K562 (cell line): ENCODE measurements at regions not wholly inside any gene's neighbourhood (a gene's known extent, or its start where the extent isn't known, plus 50 kb on each side); places are given as distances from the start of the nearest gene placed in this dataset.

Source experiments
- NFXL1 ChIP-seq: fragments of 450-650 bp; formaldehyde crosslinking; IDR thresholded peaks from 2 replicates; pipeline ENCODE4 v1.4.0; 2021; ENCODE audit warnings: mild to moderate bottlenecking
- NR2C1 ChIP-seq, 2 experiments: fragments of 450-650 bp; IDR thresholded peaks; 2 replicates each; pipeline ENCODE4 v1.6.1; 2017; ENCODE audit warnings: mild to moderate bottlenecking in 2 of 2, antibody characterized with exemption in 1 of 2, inconsistent platforms in 1 of 2, missing compliant biosample characterization in 1 of 2, missing genetic modification characterization in 1 of 2
- SIN3B ChIP-seq: fragments of 450-650 bp; IDR thresholded peaks from 2 replicates; pipeline ENCODE4 v1.6.1; 2017; ENCODE audit warnings: low read depth, mild to moderate bottlenecking, moderate library complexity
- SMC3 ChIP-seq: conservative IDR thresholded peaks from 2 replicates; pipeline ENCODE4 v1.6.1; 2011; ENCODE audit warnings: low read depth, low read length, improper control_type of control experiment; ENCODE audit not compliant: insufficient read depth
- TOE1 ChIP-seq, 2 experiments: fragments of 450-650 bp in 1 of 2; sonication (generic) in 1 of 2; formaldehyde crosslinking in 1 of 2; IDR thresholded peaks; 2 replicates each; pipeline versions ENCODE4 v1.7.1 to v1.8.0; 2016 to 2022; ENCODE audit warnings: borderline replicate concordance in 2 of 2, mild to moderate bottlenecking in 2 of 2, antibody characterized with exemption in 1 of 2, inconsistent platforms in 1 of 2, low read depth in 1 of 2, missing genetic modification reagents in 1 of 2, moderate library complexity in 1 of 2
- YY1 ChIP-seq, 3 experiments: IDR thresholded peaks; 2 replicates each; pipeline ENCODE4 v1.6.1; 2011; ENCODE audit warnings: low read length in 2 of 3, mild to moderate bottlenecking in 2 of 3, moderate library complexity in 2 of 3, borderline replicate concordance in 1 of 3, control low read depth in 1 of 3, low read depth in 1 of 3; ENCODE audit not compliant: insufficient read depth in 3 of 3, insufficient replicate concordance in 2 of 3, control insufficient read depth in 1 of 3, insufficient read length in 1 of 3; ENCODE audit errors: extremely low read depth in 1 of 3
- TF ChIP-seq, protein P1 (sequence below): sonication (generic); formaldehyde crosslinking; IDR thresholded peaks from 2 replicates; pipeline ENCODE4 v1.8.1; 2023; ENCODE audit warnings: missing genetic modification reagents, mild to moderate bottlenecking, borderline replicate concordance

DNA sequence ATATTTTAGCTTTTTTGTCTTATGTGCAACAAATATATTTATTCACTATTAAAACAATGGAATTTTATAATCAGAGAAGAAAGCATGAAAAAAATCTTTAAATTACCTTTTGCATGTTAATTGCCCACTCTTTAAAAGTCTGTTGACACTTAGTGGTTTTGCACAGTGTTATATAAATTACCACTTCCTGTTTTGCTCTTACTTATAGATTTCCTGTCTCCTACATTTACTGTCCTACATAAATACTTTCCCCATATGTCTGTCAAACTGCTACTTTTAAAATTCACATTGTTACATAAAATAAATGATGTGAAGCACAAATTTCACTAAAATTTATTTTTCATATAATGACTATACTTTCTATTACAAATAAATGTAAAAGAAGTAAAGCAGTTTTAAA is 161.1 kb upstream of the NDST4 start (continued):
- TF ChIP-seq, protein P1, sequence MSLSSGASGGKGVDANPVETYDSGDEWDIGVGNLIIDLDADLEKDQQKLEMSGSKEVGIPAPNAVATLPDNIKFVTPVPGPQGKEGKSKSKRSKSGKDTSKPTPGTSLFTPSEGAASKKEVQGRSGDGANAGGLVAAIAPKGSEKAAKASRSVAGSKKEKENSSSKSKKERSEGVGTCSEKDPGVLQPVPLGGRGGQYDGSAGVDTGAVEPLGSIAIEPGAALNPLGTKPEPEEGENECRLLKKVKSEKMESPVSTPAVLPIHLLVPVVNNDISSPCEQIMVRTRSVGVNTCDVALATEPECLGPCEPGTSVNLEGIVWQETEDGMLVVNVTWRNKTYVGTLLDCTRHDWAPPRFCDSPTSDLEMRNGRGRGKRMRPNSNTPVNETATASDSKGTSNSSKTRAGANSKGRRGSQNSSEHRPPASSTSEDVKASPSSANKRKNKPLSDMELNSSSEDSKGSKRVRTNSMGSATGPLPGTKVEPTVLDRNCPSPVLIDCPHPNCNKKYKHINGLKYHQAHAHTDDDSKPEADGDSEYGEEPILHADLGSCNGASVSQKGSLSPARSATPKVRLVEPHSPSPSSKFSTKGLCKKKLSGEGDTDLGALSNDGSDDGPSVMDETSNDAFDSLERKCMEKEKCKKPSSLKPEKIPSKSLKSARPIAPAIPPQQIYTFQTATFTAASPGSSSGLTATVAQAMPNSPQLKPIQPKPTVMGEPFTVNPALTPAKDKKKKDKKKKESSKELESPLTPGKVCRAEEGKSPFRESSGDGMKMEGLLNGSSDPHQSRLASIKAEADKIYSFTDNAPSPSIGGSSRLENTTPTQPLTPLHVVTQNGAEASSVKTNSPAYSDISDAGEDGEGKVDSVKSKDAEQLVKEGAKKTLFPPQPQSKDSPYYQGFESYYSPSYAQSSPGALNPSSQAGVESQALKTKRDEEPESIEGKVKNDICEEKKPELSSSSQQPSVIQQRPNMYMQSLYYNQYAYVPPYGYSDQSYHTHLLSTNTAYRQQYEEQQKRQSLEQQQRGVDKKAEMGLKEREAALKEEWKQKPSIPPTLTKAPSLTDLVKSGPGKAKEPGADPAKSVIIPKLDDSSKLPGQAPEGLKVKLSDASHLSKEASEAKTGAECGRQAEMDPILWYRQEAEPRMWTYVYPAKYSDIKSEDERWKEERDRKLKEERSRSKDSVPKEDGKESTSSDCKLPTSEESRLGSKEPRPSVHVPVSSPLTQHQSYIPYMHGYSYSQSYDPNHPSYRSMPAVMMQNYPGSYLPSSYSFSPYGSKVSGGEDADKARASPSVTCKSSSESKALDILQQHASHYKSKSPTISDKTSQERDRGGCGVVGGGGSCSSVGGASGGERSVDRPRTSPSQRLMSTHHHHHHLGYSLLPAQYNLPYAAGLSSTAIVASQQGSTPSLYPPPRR = no peak
- no peak for TF ChIP-seq NFXL1
- no peak for TF ChIP-seq NR2C1 (IDR thresholded peaks at IDR 0.05)
- no peak for TF ChIP-seq NR2C1 (tag; IDR thresholded peaks at IDR 0.05)
- TF ChIP-seq SMC3 = no peak
- TF ChIP-seq YY1 (IDR thresholded peaks at IDR 0.05; ENCODE audit: borderline replicate concordance in 1 of 3, control insufficient read depth in 1 of 3, extremely low read depth in 1 of 3, insufficient read depth in 3 of 3, insufficient read length in 1 of 3, insufficient replicate concordance in 2 of 3, low read depth in 1 of 3, low read length in 2 of 3) = no peak
- no peak for TF ChIP-seq TOE1 (IDR thresholded peaks at IDR 0.05; ENCODE audit: borderline replicate concordance)
- TF ChIP-seq TOE1 (CRISPR knock-in tag; IDR thresholded peaks at IDR 0.05; ENCODE audit: borderline replicate concordance, low read depth) = no peak
- TF ChIP-seq SIN3B = no peak
